GM19397 (cell line): ENCODE measurements at regions not wholly inside any gene's neighbourhood (a gene's known extent, or its start where the extent isn't known, plus 50 kb on each side); places are given as distances from the start of the nearest gene placed in this dataset.
"Not testable (repeated sequence)": the region's sequence is repeated elsewhere in the genome, so short reads cannot be mapped to it uniquely, and the experiment has no call there.

Experiments
- ATAC-seq: cut with Tn5 transposase; IDR thresholded peaks from one replicate; pipeline ENCODE4 v1.9.1; 2021; ENCODE audit warnings: mild to moderate bottlenecking, moderate library complexity; ENCODE audit not compliant: unreplicated experiment

- no peak for ATAC-seq
Observed at GRCh38 chr13:80083853-80084676, 256.9 kb downstream of the SPRY2 start.

GRCh38 chr13:80083081-80083852, 257.7 kb downstream of the SPRY2 start:
- no peak for ATAC-seq

- no peak for ATAC-seq
Observed at GRCh38 chr13:80082396-80083080, 258.4 kb downstream of the SPRY2 start.

- ATAC-seq, result no peak
Observed at GRCh38 chr13:80074811-80075210, 266.1 kb downstream of the SPRY2 start.

- ATAC-seq, result no peak
Observed at GRCh38 chr13:80074143-80074752, 266.7 kb downstream of the SPRY2 start.

GRCh38 chr13:80072231-80072630, 268.7 kb downstream of the SPRY2 start:
- no peak for ATAC-seq

GRCh38 chr13:80070024-80070703, 270.8 kb downstream of the SPRY2 start:
- ATAC-seq, result no peak

- ATAC-seq, result no peak
Observed at GRCh38 chr13:80069374-80069773, 271.6 kb downstream of the SPRY2 start.

GRCh38 chr13:80065996-80066395, 274.9 kb downstream of the SPRY2 start:
- no peak for ATAC-seq

GRCh38 chr13:80062416-80062815, 278.5 kb downstream of the SPRY2 start:
- ATAC-seq, result not testable (repeated sequence)

GRCh38 chr13:80059789-80060188, 281.1 kb downstream of the SPRY2 start:
- no peak for ATAC-seq

GRCh38 chr13:80058626-80059025, 282.3 kb downstream of the SPRY2 start:
- ATAC-seq, result no peak

- ATAC-seq, result no peak
Observed at GRCh38 chr13:80055847-80056246, 285.1 kb downstream of the SPRY2 start.

- no peak for ATAC-seq
Observed at GRCh38 chr13:80054806-80055205, 286.1 kb downstream of the SPRY2 start.

- ATAC-seq, result no peak
Observed at GRCh38 chr13:80052286-80052685, 288.6 kb downstream of the SPRY2 start.

- ATAC-seq, result no peak
Observed at GRCh38 chr13:80050252-80050651, 290.7 kb downstream of the SPRY2 start.

GRCh38 chr13:80048802-80049201, 292.1 kb downstream of the SPRY2 start:
- peak; percentile 99 for ATAC-seq

- ATAC-seq, result no peak
Observed at GRCh38 chr13:80048030-80048429, 292.9 kb downstream of the SPRY2 start.

GRCh38 chr13:80047406-80047805, 293.5 kb downstream of the SPRY2 start:
- no peak for ATAC-seq

GRCh38 chr13:80040981-80041317, 300.0 kb downstream of the SPRY2 start:
- no peak for ATAC-seq
